ENCODE measurements at regions not wholly inside any gene's neighbourhood (a gene's known extent, or its start where the extent isn't known, plus 50 kb on each side); places are given as distances from the start of the nearest gene placed in this dataset.
"Not testable (repeated sequence)": the region's sequence is repeated elsewhere in the genome, so short reads cannot be mapped to it uniquely, and the experiment has no call there.

- not testable (repeated sequence) for DNase-seq (ENCODE audit: low spot score)
Measured at GRCh38 chr10:46802010-46802409, 109.2 kb upstream of the PTPN20 start.

- DNase-seq (ENCODE audit: low spot score) = not testable (repeated sequence)
Measured at GRCh38 chr10:46803082-46803481, 108.1 kb upstream of the PTPN20 start.

- DNase-seq (ENCODE audit: low spot score) = not testable (repeated sequence)
Measured at GRCh38 chr10:46810222-46810621, 101.0 kb upstream of the PTPN20 start.

- not testable (repeated sequence) for DNase-seq (ENCODE audit: low spot score)
Measured at GRCh38 chr10:46816126-46816525, 95.1 kb upstream of the PTPN20 start.

- not testable (repeated sequence) for DNase-seq (ENCODE audit: low spot score)
Measured at GRCh38 chr10:46840393-46841050, 70.7 kb upstream of the PTPN20 start.

GRCh38 chr10:46841051-46841593 lies 70.1 kb upstream of the PTPN20 start:
- DNase-seq (ENCODE audit: low spot score) = not testable (repeated sequence)

- not testable (repeated sequence) for DNase-seq (ENCODE audit: low spot score)
Measured at GRCh38 chr10:46845194-46845593, 66.0 kb upstream of the PTPN20 start.

GRCh38 chr10:46845640-46846039 lies 65.6 kb upstream of the PTPN20 start:
- not testable (repeated sequence) for DNase-seq (ENCODE audit: low spot score)

- DNase-seq (ENCODE audit: low spot score) = not testable (repeated sequence)
Measured at GRCh38 chr10:46860753-46861152, 50.5 kb upstream of the PTPN20 start.
